DND-41 (cell line): ENCODE measurements at regions not wholly inside any gene's neighbourhood (a gene's known extent, or its start where the extent isn't known, plus 50 kb on each side); places are given as distances from the start of the nearest gene placed in this dataset.
"Not testable (repeated sequence)": the region's sequence is repeated elsewhere in the genome, so short reads cannot be mapped to it uniquely, and the experiment has no call there.

ENCODE experiments used
- ATAC-seq: fragments of 200-7000 bp; cut with Tn5 transposase; 3 replicates; pipeline ENCODE4 v1.9.1; 2021; ENCODE audit warnings: low read depth; ENCODE audit not compliant: insufficient read depth
- DNase-seq: peaks from one replicate; pipeline ENCODE4 v3.0.0-alpha.2; 2020
- H2AFZ ChIP-seq: 2 replicates; pipeline ENCODE4 v1.6.0; 2012; ENCODE audit warnings: low read depth, low read length
- H3K27ac ChIP-seq: 2 replicates; pipeline ENCODE4 v1.5.1; 2012; ENCODE audit warnings: low read length, inconsistent platforms
- H3K27me3 ChIP-seq: fragments of 200-600 bp; sonication (generic); 2 replicates; pipeline ENCODE4 v1.6.0; 2012; ENCODE audit warnings: low read length, mild to moderate bottlenecking, inconsistent platforms; ENCODE audit not compliant: insufficient read depth, poor library complexity
- H3K36me3 ChIP-seq: 2 replicates; pipeline ENCODE4 v1.5.1; 2012; ENCODE audit warnings: low read length, inconsistent platforms; ENCODE audit not compliant: insufficient read depth
- H3K4me1 ChIP-seq: 2 replicates; pipeline ENCODE4 v1.5.1; 2012; ENCODE audit warnings: mild to moderate bottlenecking, low read length; ENCODE audit not compliant: insufficient read depth
- H3K4me2 ChIP-seq: 2 replicates; pipeline ENCODE4 v1.6.0; 2012; ENCODE audit warnings: mild to moderate bottlenecking, moderate library complexity, low read length, inconsistent platforms; ENCODE audit not compliant: insufficient read depth
- H3K4me3 ChIP-seq, 2 experiments: fragments of 200-600 bp in 1 of 2; shearing (Covaris generic) in 1 of 2; 2 replicates each; pipeline ENCODE4 v1.5.1; 2012 to 2016; ENCODE audit warnings: inconsistent platforms in 2 of 2, low read length in 2 of 2, mild to moderate bottlenecking in 2 of 2, low read depth in 1 of 2, moderate library complexity in 1 of 2
- H3K79me2 ChIP-seq: 2 replicates; pipeline ENCODE4 v1.6.0; 2012; ENCODE audit warnings: low read length, inconsistent platforms; ENCODE audit not compliant: insufficient read depth
- H3K9ac ChIP-seq: 2 replicates; pipeline ENCODE4 v1.6.0; 2012; ENCODE audit warnings: low read depth, mild to moderate bottlenecking, inconsistent platforms, low read length, moderate library complexity
- H3K9me3 ChIP-seq: 2 replicates; pipeline ENCODE4 v1.5.1; 2012; ENCODE audit warnings: low read length, moderate library complexity, mild to moderate bottlenecking, inconsistent platforms; ENCODE audit not compliant: insufficient read depth, severe bottlenecking
- H4K20me1 ChIP-seq: 2 replicates; pipeline ENCODE4 v1.6.0; 2012; ENCODE audit warnings: low read length; ENCODE audit not compliant: insufficient read depth
- EZH2 ChIP-seq: IDR thresholded peaks from 3 replicates; pipeline ENCODE4 v1.6.1; 2012; ENCODE audit warnings: borderline replicate concordance, low read depth, mild to moderate bottlenecking, moderate library complexity, low read length, inconsistent platforms; ENCODE audit not compliant: severe bottlenecking
- TF ChIP-seq, protein P1 (sequence below): IDR thresholded peaks from 2 replicates; pipeline ENCODE4 v1.5.1; 2012; ENCODE audit warnings: borderline replicate concordance, low read length, moderate library complexity, mild to moderate bottlenecking; ENCODE audit not compliant: poor library complexity, severe bottlenecking; ENCODE audit errors: extremely low read depth

DNA sequence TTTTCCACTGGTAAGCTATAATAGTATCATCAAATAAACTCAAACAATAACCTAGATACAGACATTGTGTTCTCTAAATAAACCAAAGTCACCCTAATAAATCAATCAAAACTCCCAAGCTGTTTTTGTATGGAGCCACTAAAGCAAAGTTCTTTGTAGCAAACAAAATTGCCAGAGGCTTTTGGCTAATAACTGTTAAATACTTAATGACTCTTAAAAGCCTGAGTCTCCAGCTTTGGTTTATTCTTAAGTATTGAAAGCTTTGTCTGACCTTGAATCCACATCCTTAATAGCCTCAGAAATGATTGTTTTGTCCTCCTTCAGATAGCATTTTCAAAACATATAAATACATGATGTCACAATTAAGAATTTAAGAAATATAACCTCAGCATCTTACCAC is 725.3 kb downstream of the SI start:
- H3K79me2 ChIP-seq: no peaks in the 10 kb centered on the region
- H3K36me3 ChIP-seq: no peaks in the 10 kb centered on the region
- DNase-seq (no peak), ATAC-seq (no peak)
- no peak for TF ChIP-seq EZH2
- TF ChIP-seq, protein P1, sequence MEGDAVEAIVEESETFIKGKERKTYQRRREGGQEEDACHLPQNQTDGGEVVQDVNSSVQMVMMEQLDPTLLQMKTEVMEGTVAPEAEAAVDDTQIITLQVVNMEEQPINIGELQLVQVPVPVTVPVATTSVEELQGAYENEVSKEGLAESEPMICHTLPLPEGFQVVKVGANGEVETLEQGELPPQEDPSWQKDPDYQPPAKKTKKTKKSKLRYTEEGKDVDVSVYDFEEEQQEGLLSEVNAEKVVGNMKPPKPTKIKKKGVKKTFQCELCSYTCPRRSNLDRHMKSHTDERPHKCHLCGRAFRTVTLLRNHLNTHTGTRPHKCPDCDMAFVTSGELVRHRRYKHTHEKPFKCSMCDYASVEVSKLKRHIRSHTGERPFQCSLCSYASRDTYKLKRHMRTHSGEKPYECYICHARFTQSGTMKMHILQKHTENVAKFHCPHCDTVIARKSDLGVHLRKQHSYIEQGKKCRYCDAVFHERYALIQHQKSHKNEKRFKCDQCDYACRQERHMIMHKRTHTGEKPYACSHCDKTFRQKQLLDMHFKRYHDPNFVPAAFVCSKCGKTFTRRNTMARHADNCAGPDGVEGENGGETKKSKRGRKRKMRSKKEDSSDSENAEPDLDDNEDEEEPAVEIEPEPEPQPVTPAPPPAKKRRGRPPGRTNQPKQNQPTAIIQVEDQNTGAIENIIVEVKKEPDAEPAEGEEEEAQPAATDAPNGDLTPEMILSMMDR: no peak
- no peak overlapping the region for H3K4me2 ChIP-seq
- no peak overlapping the region for H2AFZ ChIP-seq
- H3K9me3 ChIP-seq: no peaks in the 10 kb centered on the region
- H4K20me1 ChIP-seq: no peaks in the 10 kb centered on the region
- H3K9ac ChIP-seq: no peak overlapping the region
- no peaks in the 10 kb centered on the region for H3K4me1 ChIP-seq
- H3K27me3 ChIP-seq: no peaks in the 10 kb centered on the region
- no peak overlapping the region for H3K27ac ChIP-seq
- H3K4me3 ChIP-seq: no peak overlapping the region

DNA sequence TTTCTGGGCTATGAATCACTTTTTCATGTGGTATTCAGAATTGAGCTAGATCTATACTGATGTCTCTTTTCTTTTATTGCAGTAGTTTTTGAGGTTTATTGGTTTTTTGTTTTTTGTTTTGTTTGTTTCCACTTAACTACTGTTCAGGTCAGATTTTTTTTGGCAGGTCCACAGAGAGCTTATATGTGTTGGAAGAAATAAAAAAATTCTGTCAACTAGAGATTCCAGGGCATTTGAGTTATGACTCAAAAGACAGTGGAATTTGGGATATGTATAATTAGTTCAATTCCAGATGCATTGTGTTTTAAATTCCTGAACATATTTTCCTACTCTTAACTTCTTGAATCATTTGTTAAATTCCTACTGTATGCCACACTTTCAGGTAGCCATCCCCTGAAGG is 727.2 kb downstream of the SI start:
- Histone ChIP-seq H2AFZ (no peak overlapping the region), H3K27me3 (no peaks in the 10 kb centered on the region), H3K9me3 (no peaks in the 10 kb centered on the region), H3K4me3 (no peak overlapping the region), H3K4me2 (no peak overlapping the region), H3K4me1 (no peaks in the 10 kb centered on the region), H3K9ac (no peak overlapping the region), H3K36me3 (no peaks in the 10 kb centered on the region), H4K20me1 (no peaks in the 10 kb centered on the region), H3K27ac (no peak overlapping the region), H3K79me2 (no peaks in the 10 kb centered on the region)
- TF ChIP-seq, protein P1: no peak
- TF ChIP-seq EZH2: no peak
- DNase-seq (no peak), ATAC-seq (no peak)

DNA sequence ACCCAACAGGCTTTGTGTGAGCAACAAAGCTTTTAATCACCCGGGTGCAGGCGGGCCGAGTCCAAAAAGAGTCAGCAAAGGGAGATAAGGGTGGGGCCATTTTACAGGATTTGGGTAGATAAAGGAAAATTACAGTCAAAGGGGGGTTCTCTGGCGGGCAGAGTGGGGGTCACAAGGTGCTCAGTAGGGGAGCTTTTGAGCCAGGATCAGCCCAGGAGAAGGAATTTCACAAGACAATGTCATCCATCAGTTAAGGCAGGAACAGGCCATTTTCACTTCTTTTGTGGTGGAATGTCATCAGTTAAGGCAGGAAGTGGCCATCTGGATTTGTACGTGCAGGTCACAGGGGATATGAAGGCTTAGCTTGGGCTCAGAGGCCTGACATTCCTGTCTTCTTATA is 736.1 kb downstream of the SI start:
- not testable (repeated sequence) for H3K79me2 ChIP-seq, H3K9me3 ChIP-seq, H3K36me3 ChIP-seq, H3K27me3 ChIP-seq, H3K4me1 ChIP-seq, H3K4me3 ChIP-seq, H4K20me1 ChIP-seq, H3K27ac ChIP-seq, ATAC-seq, H3K4me2 ChIP-seq, DNase-seq, H3K9ac ChIP-seq, H2AFZ ChIP-seq

DNA sequence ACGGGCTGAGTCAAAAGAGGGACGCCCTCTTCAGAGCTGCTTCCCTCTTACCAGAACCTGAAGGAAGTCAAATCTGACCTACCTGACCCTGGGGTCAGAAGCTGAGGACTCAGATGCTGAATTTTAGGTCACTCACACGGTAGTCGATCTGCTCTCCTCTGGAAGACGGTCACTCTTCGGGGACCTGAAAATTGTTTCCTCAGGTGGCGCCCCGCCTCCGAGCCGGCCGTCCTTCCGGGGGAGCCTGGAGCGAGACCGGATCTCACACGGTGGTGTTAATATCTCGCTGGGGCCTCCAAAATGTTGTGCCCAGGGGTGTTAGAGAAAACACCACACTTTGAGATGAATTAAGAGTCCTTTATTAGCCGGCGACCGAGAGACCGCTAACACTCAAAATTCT is 737.2 kb downstream of the SI start:
- no peaks in the 10 kb centered on the region for H3K9me3 ChIP-seq
- no peak overlapping the region for H3K4me3 ChIP-seq
- no peak overlapping the region for H2AFZ ChIP-seq
- no peak for DNase-seq
- H3K79me2 ChIP-seq: no peaks in the 10 kb centered on the region
- TF ChIP-seq, protein P1: no peak
- no peak for TF ChIP-seq EZH2
- H3K9ac ChIP-seq: no peak overlapping the region
- no peak overlapping the region for H3K27ac ChIP-seq
- no peaks in the 10 kb centered on the region for H3K4me1 ChIP-seq
- H3K4me2 ChIP-seq: no peak overlapping the region
- no peaks in the 10 kb centered on the region for H4K20me1 ChIP-seq
- H3K27me3 ChIP-seq: no peaks in the 10 kb centered on the region
- H3K36me3 ChIP-seq: no peaks in the 10 kb centered on the region
- no peak for ATAC-seq
